Endodermal cell (in vitro differentiated cells): ENCODE measurements at regions not wholly inside any gene's neighbourhood (a gene's known extent, or its start where the extent isn't known, plus 50 kb on each side); places are given as distances from the start of the nearest gene placed in this dataset.
"Not testable (repeated sequence)": the region's sequence is repeated elsewhere in the genome, so short reads cannot be mapped to it uniquely, and the experiment has no call there.

Source experiments
- DNase-seq: peaks from one replicate; pipeline ENCODE4 v3.0.0-alpha.2; 2017
- H3K27ac ChIP-seq: 2 replicates; pipeline ENCODE4 v1.5.1; 2013; ENCODE audit warnings: mild to moderate bottlenecking, low read depth, low read length, moderate library complexity
- H3K27me3 ChIP-seq: 2 replicates; pipeline ENCODE4 v1.6.1; 2013; ENCODE audit warnings: mild to moderate bottlenecking, low read length, moderate library complexity; ENCODE audit not compliant: insufficient read depth, control insufficient read depth, poor library complexity, severe bottlenecking
- H3K36me3 ChIP-seq: 2 replicates; pipeline ENCODE4 v1.7.0; 2013; ENCODE audit warnings: mild to moderate bottlenecking, low read length, moderate library complexity; ENCODE audit not compliant: control insufficient read depth, insufficient read depth
- H3K4me1 ChIP-seq: one replicate; pipeline ENCODE4 v1.7.0; 2013; ENCODE audit warnings: low read length; ENCODE audit not compliant: control insufficient read depth, insufficient read depth
- H3K4me3 ChIP-seq: 2 replicates; pipeline ENCODE4 v1.5.1; 2013; ENCODE audit warnings: mild to moderate bottlenecking, low read length, moderate library complexity
- H3K9ac ChIP-seq: 2 replicates; pipeline ENCODE4 v1.6.1; 2013; ENCODE audit warnings: mild to moderate bottlenecking, low read length, moderate library complexity; ENCODE audit not compliant: poor library complexity, severe bottlenecking; ENCODE audit errors: extremely low read depth
- H3K9me3 ChIP-seq: 2 replicates; pipeline ENCODE4 v1.6.1; 2013; ENCODE audit warnings: mild to moderate bottlenecking, low read length, moderate library complexity; ENCODE audit not compliant: control insufficient read depth
- H3K27ac Mint-ChIP-seq: 2 replicates; pipeline ENCODE4 v1.8.0; 2020; ENCODE audit warnings: mixed read lengths
- H3K27me3 Mint-ChIP-seq: 2 replicates; pipeline ENCODE4 v1.8.0; 2021; ENCODE audit warnings: mild to moderate bottlenecking, mixed read lengths; ENCODE audit not compliant: insufficient read depth
- H3K36me3 Mint-ChIP-seq: 2 replicates; pipeline ENCODE4 v1.8.0; 2020; ENCODE audit warnings: low read depth, mixed read lengths
- H3K4me1 Mint-ChIP-seq: 2 replicates; pipeline ENCODE4 v1.8.0; 2020; ENCODE audit warnings: mixed read lengths
- H3K4me3 Mint-ChIP-seq: 2 replicates; pipeline ENCODE4 v1.8.0; 2020; ENCODE audit warnings: mild to moderate bottlenecking, moderate library complexity, mixed read lengths
- H3K9me3 Mint-ChIP-seq: 2 replicates; pipeline ENCODE4 v1.8.0; 2020; ENCODE audit warnings: mild to moderate bottlenecking, mixed read lengths
- WGBS, 2 experiments: methylation state at CpG; one replicate each; pipeline versions ENCODE4 v1.1.5 to v1.1.7; 2013; ENCODE audit warnings: missing lambda C conversion rate in 2 of 2, mixed read lengths in 1 of 2; ENCODE audit not compliant: insufficient coverage in 1 of 2, insufficient read length in 1 of 2; 5-methylcytosine and 5-hydroxymethylcytosine counted together
- TF ChIP-seq, protein P1 (sequence below): fragments of 200-600 bp; sonication (generic); conservative IDR thresholded peaks from 2 replicates; pipeline ENCODE4 v1.5.0; 2021; ENCODE audit warnings: antibody characterized with exemption, mild to moderate bottlenecking

DNA sequence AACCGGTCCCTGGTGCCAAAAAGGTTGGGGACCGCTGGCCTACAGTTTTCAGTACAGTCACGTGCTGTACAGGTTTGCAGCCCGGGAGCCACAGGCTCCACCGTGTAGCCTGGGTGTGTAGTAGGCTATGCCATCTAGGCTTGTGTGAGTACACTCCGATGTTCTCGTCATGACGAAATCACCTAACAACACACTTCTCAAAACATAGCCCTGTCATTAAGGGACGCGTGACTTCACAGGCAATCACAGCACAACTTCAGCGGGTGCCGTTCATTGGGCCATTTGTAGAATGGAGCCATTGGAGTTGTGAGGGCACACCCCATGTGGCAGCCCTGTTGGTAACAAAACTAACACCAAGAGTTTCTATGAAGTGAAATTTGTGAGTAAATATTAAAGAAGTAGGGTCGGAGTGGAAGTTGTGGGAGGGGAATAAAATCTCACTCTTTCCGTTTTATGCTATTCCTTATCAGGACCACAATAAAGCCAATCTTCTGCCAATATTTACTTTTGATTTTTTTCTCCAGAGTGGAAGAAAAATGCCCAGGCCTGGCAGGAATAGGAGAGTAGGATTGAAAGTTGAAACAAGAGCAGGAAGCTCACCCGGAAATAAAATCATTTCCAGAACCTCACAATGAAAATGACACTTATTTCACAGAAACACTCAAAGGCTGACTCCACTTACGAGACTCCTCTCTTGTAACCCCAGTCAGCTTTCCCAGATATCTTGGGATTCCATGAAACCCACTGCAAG, 63.7 kb upstream of the PTPN1 start:
- Histone ChIP-seq H3K4me1 (peaks cover 3% of the 10 kb centered on the region), H3K27ac (no peak overlapping the region), H3K9ac (no peak overlapping the region), H3K4me3 (no peak overlapping the region), H3K9me3 (no peaks in the 10 kb centered on the region), H3K36me3 (no peaks in the 10 kb centered on the region), H3K27me3 (no peaks in the 10 kb centered on the region)
- no peak for DNase-seq
- TF ChIP-seq, protein P1, sequence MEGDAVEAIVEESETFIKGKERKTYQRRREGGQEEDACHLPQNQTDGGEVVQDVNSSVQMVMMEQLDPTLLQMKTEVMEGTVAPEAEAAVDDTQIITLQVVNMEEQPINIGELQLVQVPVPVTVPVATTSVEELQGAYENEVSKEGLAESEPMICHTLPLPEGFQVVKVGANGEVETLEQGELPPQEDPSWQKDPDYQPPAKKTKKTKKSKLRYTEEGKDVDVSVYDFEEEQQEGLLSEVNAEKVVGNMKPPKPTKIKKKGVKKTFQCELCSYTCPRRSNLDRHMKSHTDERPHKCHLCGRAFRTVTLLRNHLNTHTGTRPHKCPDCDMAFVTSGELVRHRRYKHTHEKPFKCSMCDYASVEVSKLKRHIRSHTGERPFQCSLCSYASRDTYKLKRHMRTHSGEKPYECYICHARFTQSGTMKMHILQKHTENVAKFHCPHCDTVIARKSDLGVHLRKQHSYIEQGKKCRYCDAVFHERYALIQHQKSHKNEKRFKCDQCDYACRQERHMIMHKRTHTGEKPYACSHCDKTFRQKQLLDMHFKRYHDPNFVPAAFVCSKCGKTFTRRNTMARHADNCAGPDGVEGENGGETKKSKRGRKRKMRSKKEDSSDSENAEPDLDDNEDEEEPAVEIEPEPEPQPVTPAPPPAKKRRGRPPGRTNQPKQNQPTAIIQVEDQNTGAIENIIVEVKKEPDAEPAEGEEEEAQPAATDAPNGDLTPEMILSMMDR: no peak
- no peak overlapping the region for H3K27ac Mint-ChIP-seq
- H3K4me3 Mint-ChIP-seq: no peak overlapping the region
- peaks cover 2% of the 10 kb centered on the region for H3K27me3 Mint-ChIP-seq
- H3K4me1 Mint-ChIP-seq: peaks cover 26% of the 10 kb centered on the region
- H3K9me3 Mint-ChIP-seq: peaks cover 3% of the 10 kb centered on the region
- 81 to 83% methylated on average over 13 to 14 of the region's 16 CpGs for WGBS, 2 experiments
- H3K36me3 Mint-ChIP-seq: no peaks in the 10 kb centered on the region

DNA sequence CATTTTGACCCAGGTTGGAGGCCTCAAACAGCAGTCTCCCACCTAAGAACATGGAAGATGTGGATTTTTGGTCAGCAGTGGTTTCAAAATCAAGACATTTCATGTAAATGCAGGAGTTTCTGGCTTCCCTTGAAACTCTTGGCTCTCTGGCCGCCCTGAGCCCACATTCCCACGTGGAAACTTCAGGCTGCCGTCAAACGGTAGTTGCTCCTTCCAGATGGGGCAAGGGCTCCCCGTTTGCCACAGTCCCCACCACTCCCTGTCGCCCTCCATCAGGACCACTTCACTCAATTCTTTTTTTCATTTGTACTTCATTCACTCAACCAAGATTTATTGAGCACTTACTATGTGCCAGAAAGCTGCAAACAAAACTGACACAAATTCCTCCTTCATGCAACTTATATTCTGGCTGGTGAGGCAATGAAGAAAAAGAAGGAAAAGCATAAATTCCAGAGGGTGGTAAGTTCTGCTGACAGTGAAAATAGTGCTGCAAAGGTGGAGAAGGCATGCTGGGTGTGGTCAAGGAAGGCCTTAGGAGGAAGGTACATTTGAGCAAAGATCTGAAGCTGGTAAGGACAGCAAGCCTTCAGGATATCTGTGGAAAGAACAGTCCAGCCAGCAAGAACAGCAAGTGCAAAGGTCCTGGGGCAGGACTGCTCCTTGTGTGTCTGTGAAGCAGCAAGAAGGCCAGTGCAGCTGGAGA, 62.9 kb upstream of the PTPN1 start:
- H3K9ac ChIP-seq: no peak overlapping the region
- Mint-ChIP-seq H3K27ac (no peak overlapping the region), H3K27me3 (peaks cover 2% of the 10 kb centered on the region), H3K9me3 (peaks cover 3% of the 10 kb centered on the region), H3K4me3 (no peak overlapping the region), H3K4me1 (peaks cover 30% of the 10 kb centered on the region), H3K36me3 (no peaks in the 10 kb centered on the region)
- WGBS, 2 experiments: 84 to 92% methylated on average over 2 to 6 of the region's 6 CpGs
- no peak overlapping the region for H3K4me3 ChIP-seq
- no peak overlapping the region for H3K27ac ChIP-seq
- TF ChIP-seq, protein P1: no peak
- H3K27me3 ChIP-seq: no peaks in the 10 kb centered on the region
- no peaks in the 10 kb centered on the region for H3K36me3 ChIP-seq
- H3K9me3 ChIP-seq: no peaks in the 10 kb centered on the region
- peaks cover 5% of the 10 kb centered on the region for H3K4me1 ChIP-seq
- no peak for DNase-seq

DNA sequence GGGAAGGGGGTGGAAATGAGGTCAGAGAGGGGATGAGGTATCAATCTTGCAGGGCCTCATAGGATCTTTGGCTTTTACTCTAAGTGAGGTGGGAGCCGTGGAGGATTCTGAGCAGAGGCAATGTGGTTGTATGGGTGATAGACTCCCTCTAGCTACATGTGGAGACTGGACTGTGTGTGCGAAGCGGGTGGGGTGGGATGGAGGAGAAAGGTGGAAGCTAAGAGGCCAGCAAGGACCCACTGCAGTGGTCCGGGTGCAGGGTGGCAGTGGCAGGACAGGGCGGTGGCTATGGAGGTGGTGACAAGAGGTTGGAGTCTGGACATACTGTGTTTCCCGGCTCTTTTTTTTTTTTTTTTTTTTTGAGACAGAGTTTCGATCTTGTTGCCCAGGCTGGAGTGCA, 62.4 kb upstream of the PTPN1 start:
- peaks cover 2% of the 10 kb centered on the region for H3K27me3 Mint-ChIP-seq
- no peak for DNase-seq
- peaks cover 30% of the 10 kb centered on the region for H3K4me1 Mint-ChIP-seq
- Histone ChIP-seq H3K4me1 (peaks cover 5% of the 10 kb centered on the region), H3K4me3 (no peak overlapping the region), H3K27ac (no peak overlapping the region), H3K27me3 (no peaks in the 10 kb centered on the region), H3K9me3 (no peaks in the 10 kb centered on the region), H3K9ac (no peak overlapping the region), H3K36me3 (no peaks in the 10 kb centered on the region)
- H3K9me3 Mint-ChIP-seq: peaks cover 3% of the 10 kb centered on the region
- 96 to 100% methylated on average over 1 to 6 of the region's 7 CpGs for WGBS, 2 experiments
- no peak overlapping the region for H3K27ac Mint-ChIP-seq
- TF ChIP-seq, protein P1: no peak
- H3K36me3 Mint-ChIP-seq: no peaks in the 10 kb centered on the region
- no peak overlapping the region for H3K4me3 Mint-ChIP-seq

DNA sequence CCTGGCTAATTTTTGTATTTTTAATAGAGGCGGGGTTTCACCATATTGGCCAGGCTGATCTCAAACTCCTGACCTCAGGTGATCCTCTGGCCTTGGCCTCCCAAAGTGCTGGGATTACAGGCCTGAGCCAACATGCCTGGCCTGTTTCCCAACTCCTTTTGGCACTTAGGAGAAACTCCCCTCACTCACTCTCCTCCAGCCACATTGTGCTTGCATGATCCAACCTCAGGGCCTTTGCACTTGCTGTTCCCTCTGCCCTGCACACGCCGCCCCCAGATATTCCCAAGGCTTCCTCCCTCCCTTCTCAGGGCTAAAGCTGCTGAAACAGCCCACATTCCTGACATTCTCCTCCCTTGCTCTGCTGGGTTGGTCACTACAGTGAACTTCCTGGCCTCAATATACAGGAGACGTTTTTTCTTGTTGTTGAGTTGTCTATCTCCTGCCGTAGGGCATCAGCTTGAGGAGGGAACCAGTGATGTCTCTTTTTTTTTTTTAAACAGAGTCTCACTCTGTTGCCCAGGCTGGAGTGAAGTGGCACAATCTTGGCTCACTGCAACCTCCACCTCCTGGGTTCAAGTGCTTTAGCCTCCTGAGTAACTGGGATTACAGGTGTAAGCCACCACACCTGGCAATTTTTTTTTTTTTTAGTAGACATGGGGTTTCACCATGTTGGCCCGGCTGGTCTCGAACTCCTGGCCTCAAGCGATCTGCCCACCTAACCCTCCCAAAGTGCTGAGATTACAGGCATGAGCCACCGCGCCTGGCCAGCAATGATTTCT, 61.4 kb upstream of the PTPN1 start:
- H3K27me3 ChIP-seq, H3K9ac ChIP-seq, H3K27me3 Mint-ChIP-seq, H3K4me3 Mint-ChIP-seq, H3K9me3 Mint-ChIP-seq, H3K27ac ChIP-seq, H3K4me3 ChIP-seq, H3K36me3 Mint-ChIP-seq, H3K4me1 ChIP-seq, H3K36me3 ChIP-seq, H3K9me3 ChIP-seq: not testable (repeated sequence)
- DNase-seq: peak; percentile 77
- 81 to 92% methylated on average over 5 to 10 of the region's 10 CpGs for WGBS, 2 experiments
- Mint-ChIP-seq H3K27ac (peak overlapping the region; percentile 69), H3K4me1 (peaks cover 30% of the 10 kb centered on the region)
